ENCODE measurements at regions not wholly inside any gene's neighbourhood (a gene's known extent, or its start where the extent isn't known, plus 50 kb on each side); places are given as distances from the start of the nearest gene placed in this dataset.

GRCh38 chr12:124461241-124461673 is 106.2 kb downstream of the NCOR2 start:
- in situ Hi-C loops (cut with MboI; ENCODE audit: low sequenced_read_pairs) = loop anchor here (25.0 kb wide), 1 partner anchor 424 kb away; no protein-coding TSS in a partner anchor

DNA sequence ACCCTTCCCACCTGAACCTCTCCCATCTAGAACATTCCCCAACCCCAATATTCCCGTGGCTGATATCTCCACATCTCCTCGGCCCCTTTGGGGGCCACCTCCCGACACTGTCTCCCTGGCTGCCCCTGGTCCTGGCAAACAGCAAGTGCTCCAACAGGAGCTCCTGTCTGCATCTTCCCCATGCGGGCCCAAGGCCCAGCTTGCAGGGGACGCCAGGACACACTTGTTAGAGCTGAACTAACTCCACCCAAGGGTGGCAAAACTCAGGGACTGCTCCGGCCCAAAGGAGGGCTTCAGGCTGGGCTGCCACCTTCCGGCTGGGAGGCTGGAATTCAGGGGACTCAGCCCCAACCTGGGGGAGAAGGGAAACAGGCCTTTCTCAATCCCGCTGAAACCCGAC is 106.6 kb downstream of the NCOR2 start:
- in situ Hi-C loops (cut with MboI; ENCODE audit: low sequenced_read_pairs) = loop anchor here (25.0 kb wide), 1 partner anchor 423 kb away; no protein-coding TSS in a partner anchor

GRCh38 chr12:124459852-124460645 is 107.4 kb downstream of the NCOR2 start:
- in situ Hi-C loops (cut with MboI; ENCODE audit: low sequenced_read_pairs) = loop anchor here (25.0 kb wide), 1 partner anchor 423 kb away; no protein-coding TSS in a partner anchor

- in situ Hi-C loops (cut with MboI; ENCODE audit: low sequenced_read_pairs) = loop anchor here (25.0 kb wide), 1 partner anchor 422 kb away; no protein-coding TSS in a partner anchor
These were observed 108.2 kb downstream of the NCOR2 start for GRCh38 chr12:124458992-124459851.

GRCh38 chr12:124458220-124458991 is 109.0 kb downstream of the NCOR2 start:
- in situ Hi-C loops (cut with MboI; ENCODE audit: low sequenced_read_pairs) = loop anchor here (25.0 kb wide), 1 partner anchor 421 kb away; no protein-coding TSS in a partner anchor

DNA sequence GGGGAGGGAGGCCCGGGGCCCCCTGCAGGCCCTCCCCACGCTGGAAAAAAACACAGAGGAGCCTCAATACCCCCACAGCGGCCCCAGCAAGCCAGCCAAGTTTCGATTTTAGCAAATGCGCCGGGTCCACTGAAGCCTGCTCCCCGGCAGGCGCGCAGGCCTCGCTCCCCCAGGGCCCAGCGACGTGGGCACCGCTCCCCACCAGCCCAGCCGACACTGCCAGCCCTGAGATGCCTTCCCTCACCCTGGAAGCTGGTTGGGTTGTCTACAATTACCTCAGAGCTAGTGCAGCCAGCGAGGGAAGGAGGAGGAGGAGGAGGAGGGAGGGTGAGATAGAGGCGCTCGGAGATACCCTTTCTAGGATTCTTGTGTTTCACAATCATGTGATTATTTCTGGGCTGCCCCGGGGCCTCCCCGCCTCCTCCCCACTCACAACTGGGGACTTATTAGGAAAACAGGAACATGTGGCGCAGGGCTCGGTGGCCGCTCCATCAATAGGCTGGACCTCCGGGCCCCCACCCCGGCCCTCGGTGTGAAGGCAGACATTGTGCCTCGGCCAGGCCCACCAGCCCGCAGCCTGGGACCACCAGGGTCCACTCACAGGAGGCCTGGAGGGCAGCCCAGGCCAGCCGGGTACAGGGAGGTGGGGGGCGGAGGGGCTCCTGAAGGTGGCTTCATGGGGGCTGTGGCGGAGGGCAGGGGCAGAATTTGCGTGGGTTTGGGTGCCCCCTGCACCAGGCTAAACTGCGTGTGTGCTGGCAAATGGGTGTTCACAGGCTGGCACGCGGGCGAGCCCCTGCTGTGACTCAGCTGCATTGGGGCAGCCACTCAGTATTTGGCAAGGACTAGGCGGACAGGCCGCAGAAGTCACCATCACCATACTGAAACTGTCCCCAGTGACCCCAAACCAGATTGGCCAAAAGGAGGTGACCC is 109.9 kb downstream of the NCOR2 start:
- in situ Hi-C loops (cut with MboI; ENCODE audit: low sequenced_read_pairs) = loop anchor here (25.0 kb wide), 1 partner anchor 420 kb away; no protein-coding TSS in a partner anchor

- in situ Hi-C loops (cut with MboI; ENCODE audit: low sequenced_read_pairs) = loop anchor here (25.0 kb wide), 1 partner anchor 419 kb away; no protein-coding TSS in a partner anchor
These were observed 110.7 kb downstream of the NCOR2 start for GRCh38 chr12:124456652-124457152.

DNA sequence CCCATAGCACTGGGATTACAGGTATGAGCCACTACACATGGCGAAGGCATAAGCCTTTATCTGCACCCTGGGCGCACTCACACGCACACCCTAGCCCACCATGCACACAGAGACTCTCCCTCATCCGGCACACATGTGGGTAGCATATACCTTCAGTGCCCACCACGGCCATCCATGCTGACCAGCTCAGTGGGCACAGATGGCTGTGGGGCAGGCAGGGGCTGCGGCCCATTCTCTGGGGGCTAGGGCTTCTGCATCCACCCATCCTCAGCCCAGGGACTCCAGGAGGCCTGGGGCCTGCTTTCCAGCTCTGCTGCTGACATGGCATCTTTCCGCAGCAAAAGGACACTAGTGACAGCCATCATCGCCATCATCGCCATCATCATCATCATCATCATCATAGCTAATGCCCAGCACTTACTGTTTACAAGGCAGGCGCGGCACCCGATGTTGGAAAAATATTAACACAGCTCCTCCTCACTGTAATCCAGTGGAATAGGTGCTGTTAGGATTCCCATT is 111.2 kb downstream of the NCOR2 start:
- in situ Hi-C loops (cut with MboI; ENCODE audit: low sequenced_read_pairs) = loop anchor here (25.0 kb wide), 1 partner anchor 419 kb away; no protein-coding TSS in a partner anchor

GRCh38 chr12:124455336-124455735 is 112.1 kb downstream of the NCOR2 start:
- in situ Hi-C loops (cut with MboI; ENCODE audit: low sequenced_read_pairs) = loop anchor here (25.0 kb wide), 1 partner anchor 418 kb away; no protein-coding TSS in a partner anchor

DNA sequence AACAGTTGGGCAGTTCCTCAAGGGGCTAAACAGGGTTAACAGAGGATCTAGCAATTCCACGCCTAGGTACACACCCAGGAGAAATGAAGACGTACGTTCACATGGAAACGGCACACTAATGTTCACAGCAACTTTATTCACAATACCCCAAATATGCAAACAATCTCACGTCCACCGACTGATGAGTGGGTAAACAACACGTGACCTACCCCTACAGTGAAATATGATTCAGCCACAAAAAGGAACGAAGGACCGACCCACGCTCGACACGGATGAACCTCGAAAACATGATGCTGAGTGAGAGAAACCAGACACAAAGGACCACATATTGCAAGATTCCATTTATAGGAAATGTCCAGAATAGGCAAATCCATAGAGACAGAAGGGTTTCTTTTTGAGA is 112.7 kb downstream of the NCOR2 start:
- in situ Hi-C loops (cut with MboI; ENCODE audit: low sequenced_read_pairs) = loop anchor here (25.0 kb wide), 1 partner anchor 417 kb away; no protein-coding TSS in a partner anchor

DNA sequence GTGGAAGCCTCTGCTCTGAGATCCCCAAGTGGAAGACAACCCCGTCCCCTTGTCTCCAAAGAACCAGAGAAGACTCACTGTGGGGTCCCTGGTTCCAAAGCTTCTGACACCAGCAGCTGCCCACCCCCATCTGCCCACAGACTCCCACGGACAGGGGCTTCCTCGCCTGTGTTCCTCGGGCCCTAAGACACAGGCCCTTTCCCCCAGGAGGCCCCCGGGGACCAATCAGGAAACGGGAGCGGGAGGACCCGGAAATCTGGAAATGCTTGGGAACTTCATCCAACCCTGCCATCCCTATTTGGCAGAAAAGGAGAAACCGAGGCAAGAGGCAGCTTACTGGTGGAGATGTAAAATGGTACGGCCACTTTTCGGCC is 113.1 kb downstream of the NCOR2 start:
- in situ Hi-C loops (cut with MboI; ENCODE audit: low sequenced_read_pairs) = loop anchor here (25.0 kb wide), 1 partner anchor 417 kb away; no protein-coding TSS in a partner anchor

DNA sequence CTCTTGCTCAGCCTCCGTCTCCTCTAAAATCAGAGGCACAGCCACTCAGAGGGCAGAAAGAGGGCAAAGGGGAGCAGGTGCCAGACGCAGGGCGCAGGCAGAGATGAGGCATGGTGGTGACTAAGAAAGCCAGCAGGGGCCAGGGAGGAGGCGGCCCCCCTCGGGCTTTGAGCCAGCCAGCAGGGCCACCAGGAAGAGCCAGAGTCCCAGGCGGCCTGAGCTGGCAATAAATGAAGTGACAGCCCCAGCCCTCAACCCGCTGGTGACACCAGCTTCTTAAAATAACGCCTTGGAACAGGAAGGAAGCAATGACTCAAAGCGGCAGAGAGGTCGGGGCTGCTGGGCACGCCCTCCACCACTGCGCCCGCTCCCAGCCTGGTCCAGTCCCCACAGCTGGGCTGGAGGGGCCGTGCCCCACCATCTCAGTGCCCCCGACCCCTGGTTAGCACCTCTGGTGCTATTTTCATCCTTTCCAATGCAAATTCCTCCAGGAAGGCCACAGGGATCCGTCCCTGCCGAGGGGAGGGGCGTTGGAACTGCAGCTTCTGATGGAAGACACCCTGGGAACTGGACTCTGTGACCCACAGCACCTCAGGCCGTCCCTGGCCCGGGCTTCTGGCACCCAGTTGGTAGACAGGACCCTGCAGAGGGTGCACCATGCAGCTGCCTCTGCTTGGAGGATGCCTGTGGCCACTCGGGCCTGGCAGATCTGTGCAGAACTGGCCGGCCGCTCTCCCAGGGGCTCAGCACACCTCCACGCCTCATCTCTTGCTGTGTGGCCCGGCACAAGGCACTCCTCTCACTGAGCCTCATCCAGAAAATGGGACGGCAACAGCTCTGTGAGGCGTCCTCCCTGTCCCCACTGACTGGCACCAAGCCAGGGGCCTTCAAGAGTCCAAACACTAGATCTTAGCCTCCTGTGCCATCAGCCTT is 113.7 kb downstream of the NCOR2 start:
- in situ Hi-C loops (cut with MboI; ENCODE audit: low sequenced_read_pairs) = loop anchor here (25.0 kb wide), 1 partner anchor 416 kb away; no protein-coding TSS in a partner anchor

- in situ Hi-C loops (cut with MboI; ENCODE audit: low sequenced_read_pairs) = loop anchor here (25.0 kb wide), 1 partner anchor 415 kb away; no protein-coding TSS in a partner anchor
These were observed 114.7 kb downstream of the NCOR2 start for GRCh38 chr12:124452576-124453331.

GRCh38 chr12:124451637-124452243 is 115.7 kb downstream of the NCOR2 start:
- in situ Hi-C loops (cut with MboI; ENCODE audit: low sequenced_read_pairs) = loop anchor here (25.0 kb wide), 1 partner anchor 414 kb away; no protein-coding TSS in a partner anchor

DNA sequence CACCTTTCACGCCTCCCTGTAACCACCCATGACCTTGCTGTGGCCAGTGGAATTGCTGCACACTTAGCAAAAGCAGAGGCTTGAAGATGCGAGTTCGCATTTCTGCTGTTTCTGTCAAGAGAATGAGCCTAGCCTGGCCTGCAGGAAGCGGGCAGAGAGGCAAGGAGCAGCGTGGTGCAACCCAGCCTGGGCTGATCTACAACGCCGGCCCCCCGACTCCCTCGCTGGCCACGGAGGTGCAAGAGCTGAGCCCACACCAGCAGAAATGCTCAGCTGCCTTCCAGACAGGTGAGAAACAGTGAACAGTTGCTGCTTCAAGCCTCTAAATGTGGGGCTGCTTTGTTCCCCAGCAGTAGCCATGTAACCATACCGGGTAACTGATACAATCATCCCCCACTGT is 116.4 kb downstream of the NCOR2 start:
- in situ Hi-C loops (cut with MboI; ENCODE audit: low sequenced_read_pairs) = loop anchor here (25.0 kb wide), 1 partner anchor 414 kb away; no protein-coding TSS in a partner anchor

DNA sequence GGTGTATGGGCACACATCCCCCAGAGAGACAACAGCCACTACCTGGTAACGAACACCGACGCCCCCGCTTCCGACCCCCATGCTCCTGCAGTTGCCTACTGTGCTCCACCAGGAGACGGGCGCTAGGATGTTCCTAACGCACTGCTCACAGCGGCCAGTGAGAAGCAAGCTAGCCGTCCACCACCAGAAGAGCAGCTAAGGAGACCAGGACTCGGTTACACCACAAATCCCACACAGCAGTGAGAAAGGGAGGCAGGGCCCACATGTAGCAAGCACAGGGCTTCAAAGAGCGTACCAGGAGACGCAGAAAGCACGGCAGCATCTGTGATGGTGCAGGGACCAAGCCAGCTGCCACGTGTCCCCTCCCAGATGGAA is 117.0 kb downstream of the NCOR2 start:
- in situ Hi-C loops (cut with MboI; ENCODE audit: low sequenced_read_pairs) = loop anchor here (25.0 kb wide), 1 partner anchor 413 kb away; no protein-coding TSS in a partner anchor
